Bone marrow (tissue), 2 donors: ENCODE measurements at regions not wholly inside any gene's neighbourhood (a gene's known extent, or its start where the extent isn't known, plus 50 kb on each side); places are given as distances from the start of the nearest gene placed in this dataset.

Source experiments
- DNase-seq, 2 donors: peaks; one replicate each; lab custom pipeline; 2025; lab: John Stamatoyannopoulos, UW

- no peak for DNase-seq
These were observed 101.6 kb upstream of the PACRGL start for GRCh38 chr4:20598626-20599025.

GRCh38 chr4:20603671-20604313, 96.5 kb upstream of the PACRGL start:
- DNase-seq, result no peak

GRCh38 chr4:20612313-20612712, 87.9 kb upstream of the PACRGL start:
- no peak for DNase-seq

- DNase-seq, result no peak
These were observed 85.4 kb upstream of the PACRGL start for GRCh38 chr4:20614816-20615215.

- no peak for DNase-seq
These were observed 84.6 kb upstream of the PACRGL start for GRCh38 chr4:20615486-20616260.

- no peak for DNase-seq
These were observed 83.9 kb upstream of the PACRGL start for GRCh38 chr4:20616313-20616712.

GRCh38 chr4:20616848-20617247, 83.4 kb upstream of the PACRGL start:
- no peak for DNase-seq

GRCh38 chr4:20617678-20618396, 82.4 kb upstream of the PACRGL start:
- peak in 1 of 2 donors; percentile 18 for DNase-seq

GRCh38 chr4:20618731-20619130, 81.5 kb upstream of the PACRGL start:
- no peak for DNase-seq

GRCh38 chr4:20621476-20621875, 78.8 kb upstream of the PACRGL start:
- DNase-seq, result peak in 1 of 2 donors; percentile 65

- no peak for DNase-seq
These were observed 77.6 kb upstream of the PACRGL start for GRCh38 chr4:20622701-20623100.

- peak in 1 of 2 donors; percentile 57 for DNase-seq
These were observed 76.3 kb upstream of the PACRGL start for GRCh38 chr4:20623939-20624338.

GRCh38 chr4:20624793-20625374, 75.4 kb upstream of the PACRGL start:
- DNase-seq, result no peak

- peak in 1 of 2 donors; percentile 7 for DNase-seq
These were observed 74.8 kb upstream of the PACRGL start for GRCh38 chr4:20625426-20625825.

- no peak for DNase-seq
These were observed 73.8 kb upstream of the PACRGL start for GRCh38 chr4:20626326-20627005.

GRCh38 chr4:20627866-20628265, 72.4 kb upstream of the PACRGL start:
- no peak for DNase-seq

- peak in 1 of 2 donors; percentile 72 for DNase-seq
These were observed 70.8 kb upstream of the PACRGL start for GRCh38 chr4:20629186-20630106.

GRCh38 chr4:20638825-20639224, 61.4 kb upstream of the PACRGL start:
- DNase-seq, result no peak

- no peak for DNase-seq
These were observed 60.9 kb upstream of the PACRGL start for GRCh38 chr4:20639346-20639745.

GRCh38 chr4:20640989-20641388, 59.3 kb upstream of the PACRGL start:
- no peak for DNase-seq

- DNase-seq, result no peak
These were observed 58.3 kb upstream of the PACRGL start for GRCh38 chr4:20641976-20642375.
